ENCODE measurements at regions not wholly inside any gene's neighbourhood (a gene's known extent, or its start where the extent isn't known, plus 50 kb on each side); places are given as distances from the start of the nearest gene placed in this dataset.

GRCh38 chr5:136439367-136439766, 74.0 kb upstream of the TRPC7 start:
- H3K27me3 ChIP-seq (ENCODE audit: insufficient read depth in 3 of 3, low read length in 2 of 3) = no peaks in the 10 kb centered on the region
- H3K9me3 ChIP-seq = peaks cover 4% of the 10 kb centered on the region
- no peak for TF ChIP-seq CTCF (IDR thresholded peaks at IDR 0.05)
- no peak overlapping the region for H3K27ac ChIP-seq
- no peaks in the 10 kb centered on the region for H3K4me1 ChIP-seq
- ATAC-seq = no peak
- no peak for DNase-seq
- H3K4me3 ChIP-seq = no peak overlapping the region
- no peaks in the 10 kb centered on the region for H3K36me3 ChIP-seq (ENCODE audit: insufficient read depth in 1 of 2, low read depth in 1 of 2)
- intact Hi-C loops (cut with DNase I) = no loop called here

- Histone ChIP-seq H3K9me3 (peaks cover 4% of the 10 kb centered on the region), H3K36me3 (ENCODE audit: insufficient read depth in 1 of 2, low read depth in 1 of 2) (no peaks in the 10 kb centered on the region), H3K4me3 (no peak overlapping the region), H3K27ac (no peak overlapping the region), H3K27me3 (ENCODE audit: insufficient read depth in 3 of 3, low read length in 2 of 3) (no peaks in the 10 kb centered on the region), H3K4me1 (no peaks in the 10 kb centered on the region)
- no peak for TF ChIP-seq CTCF (IDR thresholded peaks at IDR 0.05)
- ATAC-seq (no peak), DNase-seq (no peak)
- intact Hi-C loops (cut with DNase I) = no loop called here
- WGBS, 3 donors = 88 to 94% (median 89%) methylated on average over 6 of the region's 6 CpGs
These were observed 70.7 kb upstream of the TRPC7 start for GRCh38 chr5:136435946-136436543.

GRCh38 chr5:136434795-136435194, 69.5 kb upstream of the TRPC7 start:
- DNase-seq = no peak
- WGBS, 3 donors = 83 to 89% (median 85%) methylated on average over 3 of the region's 3 CpGs
- Histone ChIP-seq H3K4me3 (no peak overlapping the region), H3K4me1 (no peaks in the 10 kb centered on the region), H3K27me3 (ENCODE audit: insufficient read depth in 3 of 3, low read length in 2 of 3) (no peaks in the 10 kb centered on the region), H3K9me3 (peaks cover 4% of the 10 kb centered on the region), H3K27ac (no peak overlapping the region), H3K36me3 (ENCODE audit: insufficient read depth in 1 of 2, low read depth in 1 of 2) (no peaks in the 10 kb centered on the region)
- intact Hi-C loops (cut with DNase I) = no loop called here
- TF ChIP-seq CTCF (IDR thresholded peaks at IDR 0.05) = no peak
- no peak for ATAC-seq

- no peak for TF ChIP-seq CTCF (IDR thresholded peaks at IDR 0.05)
- 65 to 73% (median 73%) methylated on average over 2 of the region's 2 CpGs for WGBS, 3 donors
- no peak for ATAC-seq
- H3K4me1 ChIP-seq = no peaks in the 10 kb centered on the region
- intact Hi-C loops (cut with DNase I) = no loop called here
- no peak for DNase-seq
- no peak overlapping the region for H3K4me3 ChIP-seq
- no peak overlapping the region for H3K27ac ChIP-seq
- no peaks in the 10 kb centered on the region for H3K36me3 ChIP-seq (ENCODE audit: insufficient read depth in 1 of 2, low read depth in 1 of 2)
- H3K27me3 ChIP-seq (ENCODE audit: insufficient read depth in 3 of 3, low read length in 2 of 3) = no peaks in the 10 kb centered on the region
- H3K9me3 ChIP-seq = no peaks in the 10 kb centered on the region
These were observed 67.4 kb upstream of the TRPC7 start for GRCh38 chr5:136432705-136433104.

- H3K36me3 ChIP-seq (ENCODE audit: insufficient read depth in 1 of 2, low read depth in 1 of 2) = no peaks in the 10 kb centered on the region
- no peaks in the 10 kb centered on the region for H3K27me3 ChIP-seq (ENCODE audit: insufficient read depth in 3 of 3, low read length in 2 of 3)
- no peaks in the 10 kb centered on the region for H3K4me1 ChIP-seq
- no peaks in the 10 kb centered on the region for H3K9me3 ChIP-seq
- DNase-seq = no peak
- intact Hi-C loops (cut with DNase I) = no loop called here
- no peak for ATAC-seq
- no peak overlapping the region for H3K27ac ChIP-seq
- no peak overlapping the region for H3K4me3 ChIP-seq
- no peak for TF ChIP-seq CTCF (IDR thresholded peaks at IDR 0.05)
These were observed 64.7 kb upstream of the TRPC7 start for GRCh38 chr5:136430081-136430480.
